ENCODE measurements at regions not wholly inside any gene's neighbourhood (a gene's known extent, or its start where the extent isn't known, plus 50 kb on each side); places are given as distances from the start of the nearest gene placed in this dataset.
"Not testable (repeated sequence)": the region's sequence is repeated elsewhere in the genome, so short reads cannot be mapped to it uniquely, and the experiment has no call there.

DNA sequence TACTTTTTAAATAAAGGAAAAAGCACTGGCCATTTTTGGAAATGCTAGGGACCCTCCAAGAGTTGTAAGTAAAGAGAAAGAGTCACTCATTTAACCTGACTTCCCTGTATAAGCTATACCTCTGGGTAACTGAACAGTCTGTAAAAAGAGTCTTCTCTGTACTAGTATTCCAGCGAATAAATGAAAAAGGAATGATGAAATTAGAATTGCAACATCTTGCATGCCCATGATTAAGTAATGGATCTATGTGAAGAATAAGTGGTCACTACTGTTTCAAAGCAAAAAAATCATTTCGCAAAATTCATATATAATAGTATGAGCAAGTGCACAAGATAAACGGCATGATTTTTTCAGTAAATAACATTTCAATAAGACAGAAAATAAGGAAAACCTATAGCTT is 116.8 kb downstream of the ZFAND4 start:
- peaks cover 11% of the 10 kb centered on the region for H3K9me3 Mint-ChIP-seq (ENCODE audit: low read depth)
- no peak overlapping the region for H3K27ac Mint-ChIP-seq
- TF ChIP-seq, protein P1, sequence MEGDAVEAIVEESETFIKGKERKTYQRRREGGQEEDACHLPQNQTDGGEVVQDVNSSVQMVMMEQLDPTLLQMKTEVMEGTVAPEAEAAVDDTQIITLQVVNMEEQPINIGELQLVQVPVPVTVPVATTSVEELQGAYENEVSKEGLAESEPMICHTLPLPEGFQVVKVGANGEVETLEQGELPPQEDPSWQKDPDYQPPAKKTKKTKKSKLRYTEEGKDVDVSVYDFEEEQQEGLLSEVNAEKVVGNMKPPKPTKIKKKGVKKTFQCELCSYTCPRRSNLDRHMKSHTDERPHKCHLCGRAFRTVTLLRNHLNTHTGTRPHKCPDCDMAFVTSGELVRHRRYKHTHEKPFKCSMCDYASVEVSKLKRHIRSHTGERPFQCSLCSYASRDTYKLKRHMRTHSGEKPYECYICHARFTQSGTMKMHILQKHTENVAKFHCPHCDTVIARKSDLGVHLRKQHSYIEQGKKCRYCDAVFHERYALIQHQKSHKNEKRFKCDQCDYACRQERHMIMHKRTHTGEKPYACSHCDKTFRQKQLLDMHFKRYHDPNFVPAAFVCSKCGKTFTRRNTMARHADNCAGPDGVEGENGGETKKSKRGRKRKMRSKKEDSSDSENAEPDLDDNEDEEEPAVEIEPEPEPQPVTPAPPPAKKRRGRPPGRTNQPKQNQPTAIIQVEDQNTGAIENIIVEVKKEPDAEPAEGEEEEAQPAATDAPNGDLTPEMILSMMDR (IDR thresholded peaks at IDR 0.05; ENCODE audit: unreplicated experiment) = no peak
- no peaks in the 10 kb centered on the region for H3K27me3 Mint-ChIP-seq
- no peak for DNase-seq (ENCODE audit: low spot score, unreplicated experiment)
- H3K4me3 Mint-ChIP-seq (ENCODE audit: low read depth) = no peak overlapping the region
- peaks cover 12% of the 10 kb centered on the region for H3K36me3 Mint-ChIP-seq (ENCODE audit: insufficient read depth)
- peaks cover 2% of the 10 kb centered on the region for H3K4me1 Mint-ChIP-seq (ENCODE audit: low read depth)

DNA sequence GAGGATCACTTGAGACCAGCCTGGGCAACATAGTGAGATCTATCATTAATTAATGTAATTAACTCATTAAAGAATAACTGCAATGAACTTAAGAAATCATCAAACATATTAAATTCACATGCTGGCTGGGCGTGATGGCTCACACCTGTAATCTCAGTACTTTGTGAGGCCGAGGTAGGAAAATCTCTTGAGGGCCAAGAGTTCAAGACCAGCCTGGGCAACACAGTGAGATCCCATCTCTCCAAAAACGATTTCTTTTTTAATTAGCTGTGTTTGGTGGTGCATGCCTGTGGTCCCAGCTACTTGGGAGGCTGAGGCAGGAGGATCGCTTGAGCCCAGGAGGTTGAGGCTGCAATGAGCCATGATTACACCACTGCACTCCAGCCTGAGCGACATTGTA is 117.2 kb downstream of the ZFAND4 start:
- not testable (repeated sequence) for H3K36me3 Mint-ChIP-seq (ENCODE audit: insufficient read depth); H3K4me3 Mint-ChIP-seq (ENCODE audit: low read depth); H3K4me1 Mint-ChIP-seq (ENCODE audit: low read depth); H3K9me3 Mint-ChIP-seq (ENCODE audit: low read depth); DNase-seq (ENCODE audit: low spot score, unreplicated experiment); H3K27me3 Mint-ChIP-seq; H3K27ac Mint-ChIP-seq

DNA sequence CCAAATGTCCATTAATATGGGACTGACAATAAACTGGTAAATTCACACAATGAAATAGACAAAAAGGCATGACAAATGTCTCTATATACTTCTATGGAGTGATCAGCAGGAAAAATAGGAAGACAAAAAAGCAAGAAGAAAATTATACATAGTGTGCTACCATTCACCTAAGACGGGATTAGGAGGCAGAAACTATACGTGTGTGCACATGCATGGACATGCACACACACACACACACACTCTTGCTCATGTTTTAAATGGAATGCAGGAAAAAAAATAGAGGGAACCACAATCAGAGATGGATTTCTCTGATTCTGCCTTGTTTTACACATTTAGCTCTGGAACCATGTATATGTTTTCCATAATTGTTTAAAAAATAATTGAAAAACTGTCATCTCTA is 119.0 kb downstream of the ZFAND4 start:
- TF ChIP-seq, protein P1 (IDR thresholded peaks at IDR 0.05; ENCODE audit: unreplicated experiment) = no peak
- Mint-ChIP-seq H3K4me3 (ENCODE audit: low read depth) (no peak overlapping the region), H3K9me3 (ENCODE audit: low read depth) (no peaks in the 10 kb centered on the region), H3K27ac (no peak overlapping the region), H3K4me1 (ENCODE audit: low read depth) (peaks cover 2% of the 10 kb centered on the region), H3K36me3 (ENCODE audit: insufficient read depth) (no peaks in the 10 kb centered on the region), H3K27me3 (no peaks in the 10 kb centered on the region)
- no peak for DNase-seq (ENCODE audit: low spot score, unreplicated experiment)

DNA sequence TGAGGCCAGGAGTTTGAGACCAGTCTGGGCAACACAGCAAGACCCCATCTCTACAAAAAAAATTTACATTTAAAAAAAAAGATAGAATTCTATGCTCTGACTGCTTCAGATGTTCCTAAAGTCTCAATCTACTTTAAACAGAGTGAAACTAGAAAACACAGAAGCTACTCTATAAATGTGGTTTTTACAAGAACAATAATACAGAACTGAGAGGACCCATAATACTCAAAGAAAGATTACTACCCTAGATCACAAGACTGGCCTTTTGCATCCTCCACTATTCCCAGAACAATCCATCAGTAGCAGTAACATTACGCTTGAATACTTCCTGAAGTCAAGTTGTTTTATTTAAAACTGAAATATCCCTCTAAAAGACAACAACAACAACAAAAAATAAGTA is 119.4 kb downstream of the ZFAND4 start:
- Mint-ChIP-seq H3K9me3 (ENCODE audit: low read depth) (no peaks in the 10 kb centered on the region), H3K4me3 (ENCODE audit: low read depth) (no peak overlapping the region), H3K27ac (no peak overlapping the region), H3K27me3 (no peaks in the 10 kb centered on the region), H3K36me3 (ENCODE audit: insufficient read depth) (no peaks in the 10 kb centered on the region), H3K4me1 (ENCODE audit: low read depth) (peaks cover 2% of the 10 kb centered on the region)
- DNase-seq (ENCODE audit: low spot score, unreplicated experiment) = no peak
- TF ChIP-seq, protein P1 (IDR thresholded peaks at IDR 0.05; ENCODE audit: unreplicated experiment) = no peak

DNA sequence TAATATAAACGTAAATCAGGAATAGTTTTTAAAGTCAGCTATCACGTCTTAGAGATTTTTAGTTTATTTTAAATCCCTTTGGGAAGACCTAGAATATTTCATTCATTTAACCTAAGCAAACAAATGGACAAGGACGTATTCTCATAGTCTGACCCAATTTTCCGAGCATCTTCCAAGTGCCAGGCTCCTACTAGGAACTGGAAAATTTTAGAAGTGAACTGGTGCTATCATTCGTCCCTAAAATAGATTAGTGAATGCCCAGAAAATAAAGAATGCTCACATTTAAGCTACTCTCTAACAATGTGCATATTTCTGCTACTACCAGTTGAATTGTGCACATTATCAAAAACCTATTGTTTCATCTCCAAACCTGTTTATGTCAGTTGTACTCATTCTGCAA is 120.1 kb downstream of the ZFAND4 start:
- TF ChIP-seq, protein P1 (IDR thresholded peaks at IDR 0.05; ENCODE audit: unreplicated experiment) = no peak
- no peak for DNase-seq (ENCODE audit: low spot score, unreplicated experiment)
- H3K36me3 Mint-ChIP-seq (ENCODE audit: insufficient read depth) = no peaks in the 10 kb centered on the region
- no peaks in the 10 kb centered on the region for H3K27me3 Mint-ChIP-seq
- H3K27ac Mint-ChIP-seq = no peak overlapping the region
- peaks cover 2% of the 10 kb centered on the region for H3K4me1 Mint-ChIP-seq (ENCODE audit: low read depth)
- H3K4me3 Mint-ChIP-seq (ENCODE audit: low read depth) = no peak overlapping the region
- no peaks in the 10 kb centered on the region for H3K9me3 Mint-ChIP-seq (ENCODE audit: low read depth)

DNA sequence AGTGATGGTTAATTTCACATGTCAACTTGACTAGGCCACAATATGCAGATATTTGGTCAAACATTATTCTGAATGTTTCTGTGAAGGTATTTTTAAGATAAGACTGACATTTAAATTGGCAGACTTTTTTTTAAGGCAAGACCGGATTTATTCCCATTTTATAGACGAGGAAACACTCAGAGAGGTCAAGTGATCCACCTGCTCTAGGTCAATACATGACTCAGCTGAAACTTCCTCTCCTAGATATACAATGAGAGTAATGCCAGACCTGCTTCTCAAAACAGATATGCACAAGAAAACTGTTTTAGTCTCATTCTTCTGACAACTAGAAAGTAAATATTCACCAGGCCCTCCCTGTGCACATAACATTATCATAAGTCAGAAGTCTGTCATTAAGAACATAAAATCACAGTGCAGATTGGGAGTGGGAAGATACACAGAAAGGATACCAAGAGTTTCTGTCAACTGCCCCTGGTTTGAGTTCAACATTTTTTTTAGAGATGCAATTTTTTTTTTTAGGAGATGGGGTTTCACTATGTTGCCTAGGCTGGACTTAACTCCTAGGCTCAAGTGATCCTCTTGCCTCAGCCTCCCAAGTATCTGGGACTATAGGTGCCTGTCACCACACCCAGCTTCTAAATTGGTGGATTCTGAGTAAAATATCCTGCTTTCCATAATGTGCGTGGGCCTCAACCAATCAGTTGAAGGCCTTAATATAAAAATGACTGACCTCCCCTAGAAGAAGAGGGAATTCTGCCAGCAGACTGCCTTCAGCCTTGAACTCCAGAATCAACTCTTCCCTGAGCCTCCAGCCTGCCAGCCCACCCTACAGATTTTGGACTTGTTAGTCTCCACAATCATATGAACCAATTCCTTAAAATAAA is 121.4 kb downstream of the ZFAND4 start:
- Mint-ChIP-seq H3K4me1 (ENCODE audit: low read depth) (peaks cover 3% of the 10 kb centered on the region), H3K4me3 (ENCODE audit: low read depth) (no peak overlapping the region), H3K9me3 (ENCODE audit: low read depth) (no peaks in the 10 kb centered on the region), H3K36me3 (ENCODE audit: insufficient read depth) (no peaks in the 10 kb centered on the region), H3K27ac (no peak overlapping the region), H3K27me3 (no peaks in the 10 kb centered on the region)
- no peak for DNase-seq (ENCODE audit: low spot score, unreplicated experiment)
- TF ChIP-seq, protein P1 (IDR thresholded peaks at IDR 0.05; ENCODE audit: unreplicated experiment) = no peak

All from progenitor cell of endocrine pancreas (in vitro differentiated cells).